Colonic mucosa (tissue), 4 donors: ENCODE measurements at regions not wholly inside any gene's neighbourhood (a gene's known extent, or its start where the extent isn't known, plus 50 kb on each side); places are given as distances from the start of the nearest gene placed in this dataset.

ENCODE experiments used
- DNase-seq: peaks from one replicate; pipeline ENCODE4 v3.0.0-alpha.2; 2020
- H3K27ac ChIP-seq: fragments of 200-600 bp; one replicate; pipeline ENCODE4 v1.8.0; 2021
- H3K27me3 ChIP-seq: fragments of 200-600 bp; one replicate; pipeline ENCODE4 v1.8.0; 2021
- H3K36me3 ChIP-seq: fragments of 200-600 bp; one replicate; pipeline ENCODE4 v1.8.0; 2021
- H3K4me1 ChIP-seq: fragments of 200-600 bp; one replicate; pipeline ENCODE4 v1.8.0; 2021; ENCODE audit warnings: mild to moderate bottlenecking
- H3K4me3 ChIP-seq: fragments of 200-600 bp; one replicate; pipeline ENCODE4 v1.8.0; 2021
- H3K9ac ChIP-seq, 2 donors: one replicate each; pipeline ENCODE4 v1.7.0; 2013; ENCODE audit warnings: control low read depth in 2 of 2, low read depth in 2 of 2, low read length in 2 of 2
- H3K9me3 ChIP-seq: fragments of 200-600 bp; one replicate; pipeline ENCODE4 v1.8.0; 2021
- intact Hi-C: fragments of 100-400 bp; cut with DNase I; formaldehyde crosslinking; loops from one replicate; pipeline ENCODE4 v1.14.1; 2022
- TF ChIP-seq, protein P1 (sequence below): fragments of 200-600 bp; IDR thresholded peaks from one replicate; pipeline ENCODE4 v1.8.0; 2022; ENCODE audit warnings: antibody characterized with exemption, mild to moderate bottlenecking
- donor health status: healthy.
- donor health status: DM: no; HTN: no; CAD: no.
- donor health status: DM: no; HTN: no; CAD: no.

DNA sequence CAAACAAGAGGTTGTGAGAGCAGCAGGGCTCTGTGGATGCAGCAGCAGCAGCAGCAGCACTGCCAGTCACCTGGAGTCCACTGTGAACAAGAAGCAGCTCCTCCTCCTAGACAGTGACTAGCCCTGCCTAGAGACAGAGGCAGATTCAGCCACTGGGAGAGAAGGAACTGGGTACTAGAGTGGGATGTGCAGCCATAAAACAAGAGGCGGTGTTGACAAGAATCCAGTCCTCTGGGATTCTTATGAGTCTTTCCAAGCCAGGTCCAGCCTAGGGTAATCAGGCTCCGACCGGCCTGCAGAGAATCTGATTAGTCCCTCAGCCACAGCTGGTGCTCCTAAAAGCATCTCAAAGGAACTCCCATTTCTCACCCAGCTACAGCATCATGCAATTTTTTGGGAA is 83.9 kb upstream of the USP47 start:
- TF ChIP-seq, protein P1, sequence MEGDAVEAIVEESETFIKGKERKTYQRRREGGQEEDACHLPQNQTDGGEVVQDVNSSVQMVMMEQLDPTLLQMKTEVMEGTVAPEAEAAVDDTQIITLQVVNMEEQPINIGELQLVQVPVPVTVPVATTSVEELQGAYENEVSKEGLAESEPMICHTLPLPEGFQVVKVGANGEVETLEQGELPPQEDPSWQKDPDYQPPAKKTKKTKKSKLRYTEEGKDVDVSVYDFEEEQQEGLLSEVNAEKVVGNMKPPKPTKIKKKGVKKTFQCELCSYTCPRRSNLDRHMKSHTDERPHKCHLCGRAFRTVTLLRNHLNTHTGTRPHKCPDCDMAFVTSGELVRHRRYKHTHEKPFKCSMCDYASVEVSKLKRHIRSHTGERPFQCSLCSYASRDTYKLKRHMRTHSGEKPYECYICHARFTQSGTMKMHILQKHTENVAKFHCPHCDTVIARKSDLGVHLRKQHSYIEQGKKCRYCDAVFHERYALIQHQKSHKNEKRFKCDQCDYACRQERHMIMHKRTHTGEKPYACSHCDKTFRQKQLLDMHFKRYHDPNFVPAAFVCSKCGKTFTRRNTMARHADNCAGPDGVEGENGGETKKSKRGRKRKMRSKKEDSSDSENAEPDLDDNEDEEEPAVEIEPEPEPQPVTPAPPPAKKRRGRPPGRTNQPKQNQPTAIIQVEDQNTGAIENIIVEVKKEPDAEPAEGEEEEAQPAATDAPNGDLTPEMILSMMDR, result no peak
- intact Hi-C loops, result no loop called here
- DNase-seq, result no peak

DNA sequence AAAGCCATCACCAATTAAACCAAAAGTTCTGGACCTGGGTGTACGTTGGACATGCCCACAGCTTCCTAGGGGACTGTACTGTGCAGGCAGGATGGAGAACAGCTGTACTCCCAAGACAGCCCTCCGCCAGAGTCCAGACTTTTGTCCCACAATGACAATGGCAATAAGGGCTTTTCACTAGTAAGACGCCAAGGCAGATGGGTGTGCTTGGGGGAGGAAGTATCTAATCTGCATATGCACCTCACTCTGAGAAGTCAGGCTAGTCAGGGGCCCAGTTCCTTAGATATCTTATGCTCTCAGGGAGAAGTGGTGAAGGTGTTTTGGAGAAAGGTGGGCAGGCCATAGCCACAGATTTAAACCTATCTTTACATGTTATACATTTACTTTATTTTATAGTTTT is 85.1 kb upstream of the USP47 start:
- Histone ChIP-seq H3K27me3 (no peaks in the 10 kb centered on the region), H3K27ac (no peak overlapping the region), H3K4me3 (no peak overlapping the region), H3K9me3 (no peaks in the 10 kb centered on the region), H3K36me3 (no peaks in the 10 kb centered on the region), H3K9ac (no peak overlapping the region), H3K4me1 (no peaks in the 10 kb centered on the region)
- no peak for DNase-seq
- intact Hi-C loops, result no loop called here
- TF ChIP-seq, protein P1, result no peak

More for the DNA sequence above, 83.9 kb upstream of the USP47 start:
- no peaks in the 10 kb centered on the region for H3K4me1 ChIP-seq
- no peak overlapping the region for H3K4me3 ChIP-seq
- no peaks in the 10 kb centered on the region for H3K9me3 ChIP-seq
- H3K36me3 ChIP-seq, result no peaks in the 10 kb centered on the region
- no peak overlapping the region for H3K9ac ChIP-seq
- H3K27ac ChIP-seq, result no peak overlapping the region
- H3K27me3 ChIP-seq, result no peaks in the 10 kb centered on the region

GRCh38 chr11:11755871-11756270 is 85.9 kb upstream of the USP47 start:
- H3K27ac ChIP-seq, result no peak overlapping the region
- TF ChIP-seq, protein P1, result no peak
- H3K9me3 ChIP-seq, result no peaks in the 10 kb centered on the region
- no peaks in the 10 kb centered on the region for H3K4me1 ChIP-seq
- H3K27me3 ChIP-seq, result no peaks in the 10 kb centered on the region
- no peak for DNase-seq
- H3K4me3 ChIP-seq, result no peak overlapping the region
- intact Hi-C loops, result no loop called here
- no peak overlapping the region for H3K9ac ChIP-seq
- no peaks in the 10 kb centered on the region for H3K36me3 ChIP-seq

DNA sequence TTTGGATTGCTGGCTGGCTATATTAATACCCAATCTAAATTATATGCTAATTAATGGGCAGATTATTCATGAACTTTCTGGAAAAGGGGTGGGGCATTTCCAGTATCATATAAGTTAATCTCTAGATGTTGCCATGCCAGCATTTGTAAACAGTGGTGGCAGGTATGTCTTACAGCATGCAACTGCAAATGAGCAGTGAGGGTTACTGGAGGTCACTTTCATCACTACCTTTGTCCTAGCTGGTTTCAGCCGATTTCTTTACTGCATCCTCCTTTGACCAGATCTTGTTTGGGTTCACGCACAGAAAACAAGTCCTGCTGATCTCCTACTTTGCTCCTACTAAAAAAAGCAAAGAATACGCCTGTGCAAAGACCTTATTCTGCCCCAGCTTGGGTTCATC is 89.1 kb upstream of the USP47 start:
- H3K27me3 ChIP-seq, result no peaks in the 10 kb centered on the region
- intact Hi-C loops, result no loop called here
- no peaks in the 10 kb centered on the region for H3K36me3 ChIP-seq
- H3K9ac ChIP-seq, result no peak overlapping the region
- H3K4me3 ChIP-seq, result no peak overlapping the region
- H3K9me3 ChIP-seq, result no peaks in the 10 kb centered on the region
- no peak overlapping the region for H3K27ac ChIP-seq
- TF ChIP-seq, protein P1, result no peak
- no peaks in the 10 kb centered on the region for H3K4me1 ChIP-seq
- no peak for DNase-seq

DNA sequence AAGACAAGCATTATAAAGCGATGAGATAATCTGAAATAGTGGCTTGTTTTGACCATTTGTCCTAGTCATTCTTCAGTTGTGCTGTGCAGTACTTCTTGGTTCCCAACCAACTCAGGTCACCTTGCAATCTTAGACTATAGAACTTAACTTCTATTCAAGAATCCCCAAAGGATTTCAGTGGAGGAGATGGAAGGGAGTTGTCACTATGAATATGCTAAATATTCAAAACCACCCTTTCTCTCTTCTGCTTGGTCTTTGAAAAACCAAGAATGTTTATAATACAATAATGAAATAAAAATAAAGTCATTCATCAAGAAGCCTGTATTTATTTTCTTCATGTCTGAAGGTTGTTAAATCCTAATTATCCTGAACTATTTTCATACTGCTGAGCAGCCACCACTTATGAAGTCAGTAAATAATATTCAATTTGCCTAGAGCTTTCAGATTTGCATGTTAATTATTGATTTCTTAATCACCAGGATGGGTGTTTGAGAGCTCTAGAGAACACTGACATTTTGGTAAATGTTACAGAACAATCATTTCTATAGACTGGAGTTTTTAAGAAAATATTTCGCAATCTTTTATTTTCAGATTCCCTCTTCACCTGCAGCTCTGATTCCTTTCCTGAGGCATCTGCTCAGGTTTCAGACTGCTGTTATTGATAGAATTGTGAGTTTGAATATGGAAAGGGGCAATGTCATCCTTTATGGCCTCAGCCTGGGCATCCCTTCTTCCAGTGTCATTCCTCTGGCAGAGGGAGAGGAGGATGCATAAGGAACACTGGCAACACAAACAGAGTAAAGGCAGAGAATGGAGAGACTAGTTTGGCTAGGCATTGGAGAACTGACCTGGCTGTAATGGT is 91.5 kb upstream of the USP47 start:
- Histone ChIP-seq H3K27ac (no peak overlapping the region), H3K4me1 (no peaks in the 10 kb centered on the region), H3K9ac (no peak overlapping the region), H3K36me3 (no peaks in the 10 kb centered on the region), H3K27me3 (no peaks in the 10 kb centered on the region), H3K4me3 (no peak overlapping the region), H3K9me3 (no peaks in the 10 kb centered on the region)
- intact Hi-C loops, result no loop called here
- TF ChIP-seq, protein P1, result no peak
- DNase-seq, result no peak
